IMR-90 (cell line): ENCODE measurements at regions not wholly inside any gene's neighbourhood (a gene's known extent, or its start where the extent isn't known, plus 50 kb on each side); places are given as distances from the start of the nearest gene placed in this dataset.

Source experiments
- ATAC-seq: fragments of 200-7000 bp; cut with Tn5 transposase; 2 replicates; pipeline ENCODE4 v1.9.1; 2020; ENCODE audit warnings: low read depth, mild to moderate bottlenecking, moderate library complexity
- BruUV-seq: library from RNA; stranded (reverse); fragments of 400-500 nt; replicated peaks from 2 replicates; lab custom pipeline; 2021; lab: Mats Ljungman, UMichigan
- CTCF ChIA-PET: fragments of 300-600 bp; formaldehyde crosslinking; extraction: SDS; loops from one replicate; lab custom pipeline; 2021; ENCODE audit warnings: antibody characterized with exemption; lab: Yijun Ruan, JAX
- POLR2A ChIA-PET: fragments of 300-600 bp; sonication (Branson Sonifier 250); formaldehyde crosslinking; loops from one replicate; lab custom pipeline; 2022; ENCODE audit warnings: antibody characterized with exemption; ENCODE audit not compliant: unreplicated experiment; lab: Charles Lee
- DNase-seq: peaks from one replicate; pipeline ENCODE4 v3.0.0; 2013
- H2AFZ ChIP-seq: replicated peaks from 2 replicates; pipeline ENCODE3; 2013; ENCODE audit warnings: low read length, mild to moderate bottlenecking; ENCODE audit not compliant: poor library complexity
- H2AK5ac ChIP-seq: 2 replicates; pipeline ENCODE4 v1.6.1; 2013; ENCODE audit warnings: low read depth, low read length, inconsistent platforms
- H2AK9ac ChIP-seq: replicated peaks from 2 replicates; pipeline ENCODE3; 2013; ENCODE audit warnings: mild to moderate bottlenecking, low read depth, low read length, moderate library complexity; ENCODE audit not compliant: poor library complexity
- H2BK120ac ChIP-seq: 2 replicates; pipeline ENCODE4 v1.6.1; 2013; ENCODE audit warnings: low read depth, low read length, inconsistent platforms
- H2BK15ac ChIP-seq: 3 replicates; pipeline ENCODE4 v1.6.1; 2013; ENCODE audit warnings: low read depth, low read length, inconsistent platforms
- H2BK20ac ChIP-seq: 2 replicates; pipeline ENCODE4 v1.6.1; 2013; ENCODE audit warnings: low read depth, mild to moderate bottlenecking, inconsistent platforms, low read length, moderate library complexity
- H2BK5ac ChIP-seq: 2 replicates; pipeline ENCODE4 v1.6.1; 2013; ENCODE audit warnings: mild to moderate bottlenecking, low read depth, low read length, inconsistent platforms; ENCODE audit not compliant: poor library complexity, severe bottlenecking
- H3K14ac ChIP-seq: replicated peaks from 2 replicates; pipeline ENCODE4 v1.6.1; 2013; ENCODE audit warnings: low read depth, low read length, inconsistent platforms
- H3K18ac ChIP-seq: 2 replicates; pipeline ENCODE4 v1.6.1; 2013; ENCODE audit warnings: low read depth, low read length, control low read depth
- H3K23ac ChIP-seq: 2 replicates; pipeline ENCODE4 v1.6.1; 2013; ENCODE audit warnings: low read depth, low read length, inconsistent platforms
- H3K27ac ChIP-seq: 2 replicates; pipeline ENCODE4 v1.5.1; 2013; ENCODE audit warnings: mild to moderate bottlenecking, control low read depth, low read length; ENCODE audit not compliant: insufficient read depth
- H3K27me3 ChIP-seq: 2 replicates; pipeline ENCODE4 v1.6.1; 2013; ENCODE audit warnings: low read length; ENCODE audit not compliant: control insufficient read depth, insufficient read depth
- H3K36me3 ChIP-seq: 2 replicates; pipeline ENCODE4 v1.6.1; 2013; ENCODE audit warnings: low read length, mixed read lengths; ENCODE audit not compliant: control insufficient read depth, insufficient read depth
- H3K4ac ChIP-seq: 2 replicates; pipeline ENCODE4 v1.6.1; 2013; ENCODE audit warnings: low read depth, low read length, inconsistent platforms
- H3K4me1 ChIP-seq: 2 replicates; pipeline ENCODE4 v1.6.1; 2013; ENCODE audit warnings: low read length, mixed read lengths; ENCODE audit not compliant: control insufficient read depth, insufficient read depth
- H3K4me2 ChIP-seq: 2 replicates; pipeline ENCODE4 v1.6.1; 2013; ENCODE audit warnings: low read depth, mild to moderate bottlenecking, control low read depth, low read length, moderate library complexity
- H3K4me3 ChIP-seq: 2 replicates; pipeline ENCODE4 v1.5.1; 2013; ENCODE audit warnings: low read depth, mild to moderate bottlenecking, control low read depth, low read length, moderate library complexity; ENCODE audit not compliant: insufficient read depth
- H3K56ac ChIP-seq: 2 replicates; pipeline ENCODE4 v1.6.1; 2013; ENCODE audit warnings: low read length, inconsistent platforms; ENCODE audit not compliant: insufficient read depth; ENCODE audit errors: extremely low read depth
- H3K79me1 ChIP-seq, 2 experiments: 2 replicates each; pipeline ENCODE4 v1.6.1; 2013; ENCODE audit warnings: low read length in 2 of 2, inconsistent platforms in 1 of 2, low read depth in 1 of 2
- H3K9ac ChIP-seq: 2 replicates; pipeline ENCODE4 v1.6.1; 2013; ENCODE audit warnings: low read depth, low read length, control low read depth
- H3K9me1 ChIP-seq: 2 replicates; pipeline ENCODE4 v1.6.1; 2013; ENCODE audit warnings: low read length, inconsistent platforms; ENCODE audit not compliant: insufficient read depth
- H3K9me3 ChIP-seq: 2 replicates; pipeline ENCODE4 v1.6.1; 2013; ENCODE audit warnings: low read length; ENCODE audit not compliant: control insufficient read depth, insufficient read depth
- H4K20me1 ChIP-seq: 2 replicates; pipeline ENCODE4 v1.6.1; 2013; ENCODE audit warnings: low read length, inconsistent platforms; ENCODE audit not compliant: insufficient read depth
- H4K5ac ChIP-seq: 2 replicates; pipeline ENCODE4 v1.6.1; 2013; ENCODE audit warnings: mild to moderate bottlenecking, low read depth, low read length, control low read depth
- H4K8ac ChIP-seq, 2 experiments: 2 replicates each; pipeline ENCODE4 v1.6.1; 2013; ENCODE audit warnings: low read depth in 2 of 2, low read length in 2 of 2, control low read depth in 1 of 2, inconsistent platforms in 1 of 2
- H4K91ac ChIP-seq: 2 replicates; pipeline ENCODE4 v1.6.1; 2013; ENCODE audit warnings: low read depth, low read length, inconsistent platforms; ENCODE audit not compliant: insufficient read depth
- BHLHE40 ChIP-seq: fragments of 150-350 bp; IDR thresholded peaks from 2 replicates; pipeline ENCODE4 v1.6.1; 2016; ENCODE audit warnings: mild to moderate bottlenecking, low read depth, low read length
- CEBPB ChIP-seq: IDR thresholded peaks from 2 replicates; pipeline ENCODE4 v1.6.1; 2012; ENCODE audit warnings: low read depth, low read length, improper control_type of control experiment
- CTCF ChIP-seq: conservative IDR thresholded peaks from 2 replicates; pipeline ENCODE4 v1.5.1; 2012; ENCODE audit warnings: mild to moderate bottlenecking, low read depth, low read length, improper control_type of control experiment
- ELK1 ChIP-seq: fragments of 150-350 bp; IDR thresholded peaks from 2 replicates; pipeline ENCODE4 v1.6.1; 2016; ENCODE audit warnings: low read depth, mild to moderate bottlenecking, low read length, moderate library complexity, borderline replicate concordance
- FOS ChIP-seq: fragments of 150-350 bp; IDR thresholded peaks from 2 replicates; pipeline ENCODE4 v1.6.1; 2016; ENCODE audit warnings: low read depth, low read length
- MAFK ChIP-seq: IDR thresholded peaks from 2 replicates; pipeline ENCODE4 v1.6.1; 2012; ENCODE audit warnings: low read depth, low read length, improper control_type of control experiment
- MXI1 ChIP-seq: IDR thresholded peaks from 2 replicates; pipeline ENCODE4 v1.6.1; 2012; ENCODE audit warnings: low read depth, mild to moderate bottlenecking, low read length, moderate library complexity, borderline replicate concordance
- POLR2A ChIP-seq: IDR thresholded peaks from 2 replicates; pipeline ENCODE4 v1.6.1; 2012; ENCODE audit warnings: mild to moderate bottlenecking, low read depth, low read length
- RCOR1 ChIP-seq: IDR thresholded peaks from 2 replicates; pipeline ENCODE4 v1.6.1; 2012; ENCODE audit warnings: mild to moderate bottlenecking, low read length, improper control_type of control experiment; ENCODE audit not compliant: insufficient replicate concordance
- SMC3 ChIP-seq: fragments of 150-350 bp; IDR thresholded peaks from 2 replicates; pipeline ENCODE4 v1.6.1; 2016; ENCODE audit warnings: low read depth, mild to moderate bottlenecking, antibody characterized with exemption, low read length, moderate library complexity
- USF2 ChIP-seq: fragments of 150-350 bp; IDR thresholded peaks from 2 replicates; pipeline ENCODE4 v1.6.1; 2017; ENCODE audit warnings: mild to moderate bottlenecking, antibody characterized with exemption, low read length, low read depth
- WGBS, 2 experiments: methylation state at CpG; one replicate each; pipeline versions ENCODE4 v1.1.5 to v1.1.7; 2013; ENCODE audit warnings: missing lambda C conversion rate in 2 of 2; ENCODE audit not compliant: insufficient read length in 1 of 2; ENCODE audit errors: extremely low coverage in 2 of 2; 5-methylcytosine and 5-hydroxymethylcytosine counted together
- dilution Hi-C: fragments of 300-500 bp; cut with HindIII; formaldehyde crosslinking; loops from one replicate; pipeline ENCODE4 v1.14.3; 2018; ENCODE audit warnings: low sequenced_read_pairs; ENCODE audit not compliant: unreplicated experiment
- in situ Hi-C: fragments of 300-500 bp; cut with MboI; formaldehyde crosslinking; loops from 3 replicates; pipeline ENCODE4 v1.14.3; 2019; ENCODE audit warnings: low sequenced_read_pairs, inconsistent platforms, mixed read lengths
- intact Hi-C: fragments of 100-400 bp; cut with micrococcal nuclease; formaldehyde crosslinking; loops from 2 replicates; pipeline ENCODE4 v1.10.0; 2022

- in situ Hi-C loops: no loop called here
- no TSS peak for BruUV-seq
Measured at GRCh38 chr2:139033300-139033699, 253.1 kb upstream of the NXPH2 start.

More at GRCh38 chr2:139033300-139033699, 253.1 kb upstream of the NXPH2 start:
- H3K4me1 ChIP-seq: no peaks in the 10 kb centered on the region
- no peak overlapping the region for H2AK5ac ChIP-seq
- H2BK15ac ChIP-seq: no peak overlapping the region
- ATAC-seq (no peak), DNase-seq (no peak)
- H3K9ac ChIP-seq: no peak overlapping the region
- no CpG with 5 or more reads among the region's 2 CpGs for WGBS, 2 experiments
- CTCF ChIA-PET: no interaction called here
- H4K8ac ChIP-seq: no peak overlapping the region
- intact Hi-C loops (no loop called here), dilution Hi-C loops (no loop called here)
- H4K20me1 ChIP-seq: no peaks in the 10 kb centered on the region
- no peak overlapping the region for H3K27ac ChIP-seq
- H2BK20ac ChIP-seq: no peak overlapping the region
- POLR2A ChIA-PET: no interaction called here
- H2BK5ac ChIP-seq: no peak overlapping the region
- H4K91ac ChIP-seq: no peak overlapping the region
- no peak overlapping the region for H3K18ac ChIP-seq
- no peaks in the 10 kb centered on the region for H3K79me1 ChIP-seq
- no peaks in the 10 kb centered on the region for H3K36me3 ChIP-seq
- H3K9me1 ChIP-seq: no peaks in the 10 kb centered on the region
- H2AK9ac ChIP-seq: no peak overlapping the region
- no peak overlapping the region for H3K23ac ChIP-seq
- H3K9me3 ChIP-seq: peaks cover 11% of the 10 kb centered on the region; the same call in 1 of the 2 replicates
- no peak overlapping the region for H3K4me3 ChIP-seq
- TF ChIP-seq MXI1: no peak
- TF ChIP-seq BHLHE40: no peak
- no peak for TF ChIP-seq USF2
- TF ChIP-seq MAFK: no peak
- TF ChIP-seq CEBPB: no peak
- no peak for TF ChIP-seq POLR2A
- no peak for TF ChIP-seq CTCF
- no peak for TF ChIP-seq RCOR1
- TF ChIP-seq SMC3: no peak
- TF ChIP-seq FOS: no peak
- TF ChIP-seq ELK1: no peak
- no peak overlapping the region for H3K4me2 ChIP-seq
- no peak overlapping the region for H4K5ac ChIP-seq
- H3K4ac ChIP-seq: no peak overlapping the region
- H2AFZ ChIP-seq: no peak overlapping the region
- no peak overlapping the region for H2BK120ac ChIP-seq
- no peak overlapping the region for H3K56ac ChIP-seq
- no peaks in the 10 kb centered on the region for H3K27me3 ChIP-seq
- H3K14ac ChIP-seq: no peak overlapping the region
